GM12878 (cell line): ENCODE measurements at regions not wholly inside any gene's neighbourhood (a gene's known extent, or its start where the extent isn't known, plus 50 kb on each side); places are given as distances from the start of the nearest gene placed in this dataset.

ENCODE experiments used
- ATAC-seq: fragments of 200-7000 bp; cut with Tn5 transposase; 3 replicates; pipeline ENCODE4 v1.9.1; 2020; ENCODE audit warnings: mild to moderate bottlenecking, moderate library complexity
- BruUV-seq: library from RNA; stranded (reverse); fragments of 400-500 nt; replicated peaks from 2 replicates; lab custom pipeline; 2021; lab: Mats Ljungman, UMichigan
- CTCF ChIA-PET: fragments of 300-600 bp; sonication (Branson Sonifier 250); formaldehyde crosslinking; extraction: SDS; loops from one replicate; lab custom pipeline; 2021; ENCODE audit warnings: inconsistent platforms; lab: Yijun Ruan, JAX
- POLR2A ChIA-PET: fragments of 350-600 bp; formaldehyde crosslinking; extraction: SDS; loops from one replicate; lab custom pipeline; 2021; ENCODE audit warnings: inconsistent platforms; lab: Charles Lee
- RAD21 ChIA-PET: fragments of 300-600 bp; sonication (Branson Sonifier 250); formaldehyde crosslinking; loops from one replicate; lab custom pipeline; 2023; ENCODE audit warnings: antibody characterized with exemption; ENCODE audit not compliant: unreplicated experiment; lab: Charles Lee
- SMC1A ChIA-PET: fragments of 300-600 bp; sonication (Branson Sonifier 250); formaldehyde crosslinking; loops from one replicate; lab custom pipeline; 2023; ENCODE audit not compliant: unreplicated experiment, uncharacterized antibody; lab: Charles Lee
- DNase-seq: peaks from one replicate; pipeline ENCODE4 v3.0.0-alpha.2; 2011; ENCODE audit warnings: low read depth, low spot score
- FAIRE-seq: peaks from 3 replicates; lab custom pipeline; 2011; peaks lifted over from hg19 to GRCh38; lab: Jason Lieb, UNC
- H2AFZ ChIP-seq: 2 replicates; pipeline ENCODE4 v1.6.0; 2011; ENCODE audit warnings: low read depth, low read length, control low read depth; ENCODE audit not compliant: control insufficient read depth
- H3K27ac ChIP-seq: 2 replicates; pipeline ENCODE4 v1.5.1; 2011; ENCODE audit warnings: control low read depth; ENCODE audit not compliant: control insufficient read depth, insufficient read depth
- H3K27me3 ChIP-seq, 2 experiments: replicated peaks in 1 of 2; 2 replicates each; pipeline versions ENCODE4 v1.6.0 to v1.6.1; 2011; ENCODE audit warnings: low read length in 1 of 2; ENCODE audit not compliant: control insufficient read depth in 2 of 2, insufficient read depth in 2 of 2
- H3K36me3 ChIP-seq, 2 experiments: 2 replicates each; pipeline ENCODE4 v1.5.1; 2011; ENCODE audit warnings: low read length in 1 of 2; ENCODE audit not compliant: control insufficient read depth in 2 of 2, insufficient read depth in 2 of 2
- H3K4me1 ChIP-seq: 2 replicates; pipeline ENCODE4 v1.6.1; 2011; ENCODE audit warnings: mild to moderate bottlenecking, low read length, moderate library complexity, mixed read lengths; ENCODE audit not compliant: control insufficient read depth, insufficient read depth
- H3K4me2 ChIP-seq: 2 replicates; pipeline ENCODE4 v1.6.0; 2011; ENCODE audit warnings: control low read depth; ENCODE audit not compliant: control insufficient read depth, insufficient read depth
- H3K4me3 ChIP-seq: fragments of 200-600 bp; sonication (generic); 2 replicates; pipeline ENCODE4 v1.5.1; 2016
- H3K79me2 ChIP-seq: 2 replicates; pipeline ENCODE4 v1.6.0; 2011; ENCODE audit warnings: low read length; ENCODE audit not compliant: control insufficient read depth, insufficient read depth
- H3K9ac ChIP-seq: 2 replicates; pipeline ENCODE4 v1.8.0; 2011; ENCODE audit warnings: low read length, control low read depth, mixed read lengths; ENCODE audit not compliant: control insufficient read depth, insufficient read depth
- H3K9me3 ChIP-seq: replicated peaks from 3 replicates; pipeline ENCODE4 v1.5.1; 2011; ENCODE audit warnings: mild to moderate bottlenecking, low read length; ENCODE audit not compliant: control insufficient read depth, insufficient read depth
- H4K20me1 ChIP-seq: 2 replicates; pipeline ENCODE4 v1.6.0; 2011; ENCODE audit not compliant: control insufficient read depth, insufficient read depth
- ATF7 ChIP-seq: fragments of 450-650 bp; IDR thresholded peaks from 2 replicates; pipeline ENCODE4 v1.6.1; 2016; ENCODE audit warnings: low read depth, mild to moderate bottlenecking
- FOXM1 ChIP-seq: IDR thresholded peaks from 2 replicates; pipeline ENCODE4 v1.6.1; 2012; ENCODE audit warnings: low read depth, mild to moderate bottlenecking, inconsistent platforms, low read length, moderate library complexity
- SPI1 ChIP-seq: IDR thresholded peaks from 2 replicates; pipeline ENCODE4 v1.6.1; 2011; ENCODE audit warnings: low read depth, mild to moderate bottlenecking, low read length, moderate library complexity, borderline replicate concordance; ENCODE audit not compliant: insufficient read depth
- SUZ12 ChIP-seq: fragments of 200-600 bp; sonication (generic); IDR thresholded peaks from one replicate; pipeline ENCODE4 v1.6.1; 2018; ENCODE audit warnings: antibody characterized with exemption, mild to moderate bottlenecking; ENCODE audit not compliant: unreplicated experiment
- WGBS: methylation state at CpG from one replicate; pipeline ENCODE4 v1.1.6; 2016; ENCODE audit warnings: low lambda C conversion rate; ENCODE audit not compliant: insufficient replicate concordance, insufficient coverage; ENCODE audit errors: missing lambda C conversion rate; 5-methylcytosine and 5-hydroxymethylcytosine counted together
- in situ Hi-C: fragments of 300-500 bp; cut with MboI; formaldehyde crosslinking; loops from 9 replicates; pipeline ENCODE4 v1.14.3; 2018; ENCODE audit warnings: mixed read lengths
- intact Hi-C: fragments of 100-400 bp; cut with micrococcal nuclease; formaldehyde crosslinking; loops from one replicate; pipeline ENCODE4 v1.14.2; 2022; ENCODE audit not compliant: unreplicated experiment
- TF ChIP-seq, protein P1 (sequence below): IDR thresholded peaks from 2 replicates; pipeline ENCODE4 v1.6.1; 2012; ENCODE audit warnings: improper control_type of control experiment, low read depth, low read length; ENCODE audit not compliant: insufficient replicate concordance
- TF ChIP-seq, protein P2 (sequence below): fragments of 450-650 bp; IDR thresholded peaks from 2 replicates; pipeline ENCODE4 v1.6.1; 2017; ENCODE audit warnings: mild to moderate bottlenecking

DNA sequence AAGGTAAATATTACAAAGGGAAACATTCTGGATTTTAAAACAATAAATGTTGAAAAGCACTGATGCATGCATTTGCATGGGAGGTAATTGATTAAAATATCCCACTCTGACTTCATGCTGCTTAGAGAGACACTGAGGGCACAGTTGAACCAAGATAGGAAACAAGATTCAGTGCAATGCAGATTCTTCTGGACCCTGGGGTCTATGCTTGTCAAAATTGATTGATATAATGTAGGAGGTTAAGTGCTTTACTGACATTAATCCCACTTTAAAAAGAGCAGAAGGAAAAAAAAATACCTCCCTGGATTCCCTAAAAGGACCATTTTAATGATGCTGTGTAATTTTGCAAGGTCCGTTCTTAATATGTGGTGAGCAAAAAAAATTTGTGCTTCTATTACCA lies 454.2 kb downstream of the GABRB3 start:
- H3K36me3 ChIP-seq, result no peaks in the 10 kb centered on the region
- no peaks in the 10 kb centered on the region; the same call in 2 of the 3 replicates for H3K9me3 ChIP-seq
- ChIA-PET RAD21 (no interaction called here), SMC1A (no interaction called here), CTCF (no interaction called here), POLR2A (no interaction called here)
- H3K9ac ChIP-seq, result no peak overlapping the region
- no peaks in the 10 kb centered on the region for H3K79me2 ChIP-seq
- no peaks in the 10 kb centered on the region for H4K20me1 ChIP-seq
- no peak overlapping the region for H3K4me2 ChIP-seq
- H2AFZ ChIP-seq, result no peak overlapping the region
- no peak for DNase-seq
- no peaks in the 10 kb centered on the region for H3K27me3 ChIP-seq
- no peak for ATAC-seq
- no peaks in the 10 kb centered on the region for H3K4me1 ChIP-seq
- FAIRE-seq, result no peak
- no peak overlapping the region for H3K27ac ChIP-seq
- WGBS, result 8% methylated on average over 1 of the region's 1 CpG
- H3K4me3 ChIP-seq, result no peak overlapping the region
- in situ Hi-C loops, result no loop called here
- BruUV-seq, result no TSS peak
- TF ChIP-seq SUZ12 (no peak), FOXM1 (no peak), ATF7 (no peak), SPI1 (no peak)
- TF ChIP-seq, protein P1, sequence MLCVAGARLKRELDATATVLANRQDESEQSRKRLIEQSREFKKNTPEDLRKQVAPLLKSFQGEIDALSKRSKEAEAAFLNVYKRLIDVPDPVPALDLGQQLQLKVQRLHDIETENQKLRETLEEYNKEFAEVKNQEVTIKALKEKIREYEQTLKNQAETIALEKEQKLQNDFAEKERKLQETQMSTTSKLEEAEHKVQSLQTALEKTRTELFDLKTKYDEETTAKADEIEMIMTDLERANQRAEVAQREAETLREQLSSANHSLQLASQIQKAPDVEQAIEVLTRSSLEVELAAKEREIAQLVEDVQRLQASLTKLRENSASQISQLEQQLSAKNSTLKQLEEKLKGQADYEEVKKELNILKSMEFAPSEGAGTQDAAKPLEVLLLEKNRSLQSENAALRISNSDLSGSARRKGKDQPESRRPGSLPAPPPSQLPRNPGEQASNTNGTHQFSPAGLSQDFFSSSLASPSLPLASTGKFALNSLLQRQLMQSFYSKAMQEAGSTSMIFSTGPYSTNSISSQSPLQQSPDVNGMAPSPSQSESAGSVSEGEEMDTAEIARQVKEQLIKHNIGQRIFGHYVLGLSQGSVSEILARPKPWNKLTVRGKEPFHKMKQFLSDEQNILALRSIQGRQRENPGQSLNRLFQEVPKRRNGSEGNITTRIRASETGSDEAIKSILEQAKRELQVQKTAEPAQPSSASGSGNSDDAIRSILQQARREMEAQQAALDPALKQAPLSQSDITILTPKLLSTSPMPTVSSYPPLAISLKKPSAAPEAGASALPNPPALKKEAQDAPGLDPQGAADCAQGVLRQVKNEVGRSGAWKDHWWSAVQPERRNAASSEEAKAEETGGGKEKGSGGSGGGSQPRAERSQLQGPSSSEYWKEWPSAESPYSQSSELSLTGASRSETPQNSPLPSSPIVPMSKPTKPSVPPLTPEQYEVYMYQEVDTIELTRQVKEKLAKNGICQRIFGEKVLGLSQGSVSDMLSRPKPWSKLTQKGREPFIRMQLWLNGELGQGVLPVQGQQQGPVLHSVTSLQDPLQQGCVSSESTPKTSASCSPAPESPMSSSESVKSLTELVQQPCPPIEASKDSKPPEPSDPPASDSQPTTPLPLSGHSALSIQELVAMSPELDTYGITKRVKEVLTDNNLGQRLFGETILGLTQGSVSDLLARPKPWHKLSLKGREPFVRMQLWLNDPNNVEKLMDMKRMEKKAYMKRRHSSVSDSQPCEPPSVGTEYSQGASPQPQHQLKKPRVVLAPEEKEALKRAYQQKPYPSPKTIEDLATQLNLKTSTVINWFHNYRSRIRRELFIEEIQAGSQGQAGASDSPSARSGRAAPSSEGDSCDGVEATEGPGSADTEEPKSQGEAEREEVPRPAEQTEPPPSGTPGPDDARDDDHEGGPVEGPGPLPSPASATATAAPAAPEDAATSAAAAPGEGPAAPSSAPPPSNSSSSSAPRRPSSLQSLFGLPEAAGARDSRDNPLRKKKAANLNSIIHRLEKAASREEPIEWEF, result no peak
- TF ChIP-seq, protein P2, sequence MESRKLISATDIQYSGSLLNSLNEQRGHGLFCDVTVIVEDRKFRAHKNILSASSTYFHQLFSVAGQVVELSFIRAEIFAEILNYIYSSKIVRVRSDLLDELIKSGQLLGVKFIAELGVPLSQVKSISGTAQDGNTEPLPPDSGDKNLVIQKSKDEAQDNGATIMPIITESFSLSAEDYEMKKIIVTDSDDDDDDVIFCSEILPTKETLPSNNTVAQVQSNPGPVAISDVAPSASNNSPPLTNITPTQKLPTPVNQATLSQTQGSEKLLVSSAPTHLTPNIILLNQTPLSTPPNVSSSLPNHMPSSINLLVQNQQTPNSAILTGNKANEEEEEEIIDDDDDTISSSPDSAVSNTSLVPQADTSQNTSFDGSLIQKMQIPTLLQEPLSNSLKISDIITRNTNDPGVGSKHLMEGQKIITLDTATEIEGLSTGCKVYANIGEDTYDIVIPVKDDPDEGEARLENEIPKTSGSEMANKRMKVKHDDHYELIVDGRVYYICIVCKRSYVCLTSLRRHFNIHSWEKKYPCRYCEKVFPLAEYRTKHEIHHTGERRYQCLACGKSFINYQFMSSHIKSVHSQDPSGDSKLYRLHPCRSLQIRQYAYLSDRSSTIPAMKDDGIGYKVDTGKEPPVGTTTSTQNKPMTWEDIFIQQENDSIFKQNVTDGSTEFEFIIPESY, result no peak
- intact Hi-C loops, result no loop called here
